IMR-90 (cell line): ENCODE measurements at regions not wholly inside any gene's neighbourhood (a gene's known extent, or its start where the extent isn't known, plus 50 kb on each side); places are given as distances from the start of the nearest gene placed in this dataset.

ENCODE experiments used
- ATAC-seq: fragments of 200-7000 bp; cut with Tn5 transposase; 2 replicates; pipeline ENCODE4 v1.9.1; 2020; ENCODE audit warnings: low read depth, mild to moderate bottlenecking, moderate library complexity
- BruUV-seq: library from RNA; stranded (reverse); fragments of 400-500 nt; replicated peaks from 2 replicates; lab custom pipeline; 2021; lab: Mats Ljungman, UMichigan
- CTCF ChIA-PET: fragments of 300-600 bp; formaldehyde crosslinking; extraction: SDS; loops from one replicate; lab custom pipeline; 2021; ENCODE audit warnings: antibody characterized with exemption; lab: Yijun Ruan, JAX
- POLR2A ChIA-PET: fragments of 300-600 bp; sonication (Branson Sonifier 250); formaldehyde crosslinking; loops from one replicate; lab custom pipeline; 2022; ENCODE audit warnings: antibody characterized with exemption; ENCODE audit not compliant: unreplicated experiment; lab: Charles Lee
- DNase-seq: peaks from one replicate; pipeline ENCODE4 v3.0.0; 2013
- H2AFZ ChIP-seq: replicated peaks from 2 replicates; pipeline ENCODE3; 2013; ENCODE audit warnings: low read length, mild to moderate bottlenecking; ENCODE audit not compliant: poor library complexity
- H2AK5ac ChIP-seq: 2 replicates; pipeline ENCODE4 v1.6.1; 2013; ENCODE audit warnings: low read depth, low read length, inconsistent platforms
- H2AK9ac ChIP-seq: replicated peaks from 2 replicates; pipeline ENCODE3; 2013; ENCODE audit warnings: mild to moderate bottlenecking, low read depth, low read length, moderate library complexity; ENCODE audit not compliant: poor library complexity
- H2BK120ac ChIP-seq: 2 replicates; pipeline ENCODE4 v1.6.1; 2013; ENCODE audit warnings: low read depth, low read length, inconsistent platforms
- H2BK15ac ChIP-seq: 3 replicates; pipeline ENCODE4 v1.6.1; 2013; ENCODE audit warnings: low read depth, low read length, inconsistent platforms
- H2BK20ac ChIP-seq: 2 replicates; pipeline ENCODE4 v1.6.1; 2013; ENCODE audit warnings: low read depth, mild to moderate bottlenecking, inconsistent platforms, low read length, moderate library complexity
- H2BK5ac ChIP-seq: 2 replicates; pipeline ENCODE4 v1.6.1; 2013; ENCODE audit warnings: mild to moderate bottlenecking, low read depth, low read length, inconsistent platforms; ENCODE audit not compliant: poor library complexity, severe bottlenecking
- H3K14ac ChIP-seq: replicated peaks from 2 replicates; pipeline ENCODE4 v1.6.1; 2013; ENCODE audit warnings: low read depth, low read length, inconsistent platforms
- H3K18ac ChIP-seq: 2 replicates; pipeline ENCODE4 v1.6.1; 2013; ENCODE audit warnings: low read depth, low read length, control low read depth
- H3K23ac ChIP-seq: 2 replicates; pipeline ENCODE4 v1.6.1; 2013; ENCODE audit warnings: low read depth, low read length, inconsistent platforms
- H3K27ac ChIP-seq: 2 replicates; pipeline ENCODE4 v1.5.1; 2013; ENCODE audit warnings: mild to moderate bottlenecking, control low read depth, low read length; ENCODE audit not compliant: insufficient read depth
- H3K27me3 ChIP-seq: 2 replicates; pipeline ENCODE4 v1.6.1; 2013; ENCODE audit warnings: low read length; ENCODE audit not compliant: control insufficient read depth, insufficient read depth
- H3K36me3 ChIP-seq: 2 replicates; pipeline ENCODE4 v1.6.1; 2013; ENCODE audit warnings: low read length, mixed read lengths; ENCODE audit not compliant: control insufficient read depth, insufficient read depth
- H3K4ac ChIP-seq: 2 replicates; pipeline ENCODE4 v1.6.1; 2013; ENCODE audit warnings: low read depth, low read length, inconsistent platforms
- H3K4me1 ChIP-seq: 2 replicates; pipeline ENCODE4 v1.6.1; 2013; ENCODE audit warnings: low read length, mixed read lengths; ENCODE audit not compliant: control insufficient read depth, insufficient read depth
- H3K4me2 ChIP-seq: 2 replicates; pipeline ENCODE4 v1.6.1; 2013; ENCODE audit warnings: low read depth, mild to moderate bottlenecking, control low read depth, low read length, moderate library complexity
- H3K4me3 ChIP-seq: 2 replicates; pipeline ENCODE4 v1.5.1; 2013; ENCODE audit warnings: low read depth, mild to moderate bottlenecking, control low read depth, low read length, moderate library complexity; ENCODE audit not compliant: insufficient read depth
- H3K56ac ChIP-seq: 2 replicates; pipeline ENCODE4 v1.6.1; 2013; ENCODE audit warnings: low read length, inconsistent platforms; ENCODE audit not compliant: insufficient read depth; ENCODE audit errors: extremely low read depth
- H3K79me1 ChIP-seq, 2 experiments: 2 replicates each; pipeline ENCODE4 v1.6.1; 2013; ENCODE audit warnings: low read length in 2 of 2, inconsistent platforms in 1 of 2, low read depth in 1 of 2
- H3K9ac ChIP-seq: 2 replicates; pipeline ENCODE4 v1.6.1; 2013; ENCODE audit warnings: low read depth, low read length, control low read depth
- H3K9me1 ChIP-seq: 2 replicates; pipeline ENCODE4 v1.6.1; 2013; ENCODE audit warnings: low read length, inconsistent platforms; ENCODE audit not compliant: insufficient read depth
- H3K9me3 ChIP-seq: 2 replicates; pipeline ENCODE4 v1.6.1; 2013; ENCODE audit warnings: low read length; ENCODE audit not compliant: control insufficient read depth, insufficient read depth
- H4K20me1 ChIP-seq: 2 replicates; pipeline ENCODE4 v1.6.1; 2013; ENCODE audit warnings: low read length, inconsistent platforms; ENCODE audit not compliant: insufficient read depth
- H4K5ac ChIP-seq: 2 replicates; pipeline ENCODE4 v1.6.1; 2013; ENCODE audit warnings: mild to moderate bottlenecking, low read depth, low read length, control low read depth
- H4K8ac ChIP-seq, 2 experiments: 2 replicates each; pipeline ENCODE4 v1.6.1; 2013; ENCODE audit warnings: low read depth in 2 of 2, low read length in 2 of 2, control low read depth in 1 of 2, inconsistent platforms in 1 of 2
- H4K91ac ChIP-seq: 2 replicates; pipeline ENCODE4 v1.6.1; 2013; ENCODE audit warnings: low read depth, low read length, inconsistent platforms; ENCODE audit not compliant: insufficient read depth
- BHLHE40 ChIP-seq: fragments of 150-350 bp; IDR thresholded peaks from 2 replicates; pipeline ENCODE4 v1.6.1; 2016; ENCODE audit warnings: mild to moderate bottlenecking, low read depth, low read length
- CEBPB ChIP-seq: IDR thresholded peaks from 2 replicates; pipeline ENCODE4 v1.6.1; 2012; ENCODE audit warnings: low read depth, low read length, improper control_type of control experiment
- CHD1 ChIP-seq: IDR thresholded peaks from 2 replicates; pipeline ENCODE4 v1.6.1; 2012; ENCODE audit warnings: low read depth, low read length, improper control_type of control experiment
- FOS ChIP-seq: fragments of 150-350 bp; IDR thresholded peaks from 2 replicates; pipeline ENCODE4 v1.6.1; 2016; ENCODE audit warnings: low read depth, low read length
- MAFK ChIP-seq: IDR thresholded peaks from 2 replicates; pipeline ENCODE4 v1.6.1; 2012; ENCODE audit warnings: low read depth, low read length, improper control_type of control experiment
- MAZ ChIP-seq: IDR thresholded peaks from 2 replicates; pipeline ENCODE4 v1.6.1; 2012; ENCODE audit warnings: low read depth, mild to moderate bottlenecking, low read length, improper control_type of control experiment, moderate library complexity, borderline replicate concordance
- MXI1 ChIP-seq: IDR thresholded peaks from 2 replicates; pipeline ENCODE4 v1.6.1; 2012; ENCODE audit warnings: low read depth, mild to moderate bottlenecking, low read length, moderate library complexity, borderline replicate concordance
- NFE2L2 ChIP-seq: fragments of 150-350 bp; IDR thresholded peaks from 2 replicates; pipeline ENCODE4 v1.6.1; 2016; ENCODE audit warnings: low read depth, mild to moderate bottlenecking, low read length
- POLR2A ChIP-seq: IDR thresholded peaks from 2 replicates; pipeline ENCODE4 v1.6.1; 2012; ENCODE audit warnings: mild to moderate bottlenecking, low read depth, low read length
- RAD21 ChIP-seq: IDR thresholded peaks from 2 replicates; pipeline ENCODE4 v1.6.1; 2012; ENCODE audit warnings: low read length, improper control_type of control experiment
- RCOR1 ChIP-seq: IDR thresholded peaks from 2 replicates; pipeline ENCODE4 v1.6.1; 2012; ENCODE audit warnings: mild to moderate bottlenecking, low read length, improper control_type of control experiment; ENCODE audit not compliant: insufficient replicate concordance
- RFX5 ChIP-seq: IDR thresholded peaks from 2 replicates; pipeline ENCODE4 v1.8.0; 2012; ENCODE audit warnings: low read depth, mild to moderate bottlenecking, low read length, moderate library complexity
- SMC3 ChIP-seq: fragments of 150-350 bp; IDR thresholded peaks from 2 replicates; pipeline ENCODE4 v1.6.1; 2016; ENCODE audit warnings: low read depth, mild to moderate bottlenecking, antibody characterized with exemption, low read length, moderate library complexity
- WGBS, 2 experiments: methylation state at CpG; one replicate each; pipeline versions ENCODE4 v1.1.5 to v1.1.7; 2013; ENCODE audit warnings: missing lambda C conversion rate in 2 of 2; ENCODE audit not compliant: insufficient read length in 1 of 2; ENCODE audit errors: extremely low coverage in 2 of 2; 5-methylcytosine and 5-hydroxymethylcytosine counted together
- dilution Hi-C: fragments of 300-500 bp; cut with HindIII; formaldehyde crosslinking; loops from one replicate; pipeline ENCODE4 v1.14.3; 2018; ENCODE audit warnings: low sequenced_read_pairs; ENCODE audit not compliant: unreplicated experiment
- in situ Hi-C: fragments of 300-500 bp; cut with MboI; formaldehyde crosslinking; loops from 3 replicates; pipeline ENCODE4 v1.14.3; 2019; ENCODE audit warnings: low sequenced_read_pairs, inconsistent platforms, mixed read lengths
- intact Hi-C: fragments of 100-400 bp; cut with micrococcal nuclease; formaldehyde crosslinking; loops from 2 replicates; pipeline ENCODE4 v1.10.0; 2022
- TF ChIP-seq, protein P1 (sequence below): conservative IDR thresholded peaks from 2 replicates; pipeline ENCODE4 v1.5.1; 2012; ENCODE audit warnings: mild to moderate bottlenecking, low read depth, low read length, improper control_type of control experiment
- TF ChIP-seq, protein P2 (sequence below): fragments of 150-350 bp; IDR thresholded peaks from 2 replicates; pipeline ENCODE4 v1.6.1; 2017; ENCODE audit warnings: mild to moderate bottlenecking, antibody characterized with exemption, low read length, low read depth
- TF ChIP-seq, protein P3 (sequence below): fragments of 150-350 bp; IDR thresholded peaks from 2 replicates; pipeline ENCODE4 v1.6.1; 2016; ENCODE audit warnings: low read depth, mild to moderate bottlenecking, low read length, moderate library complexity, borderline replicate concordance

DNA sequence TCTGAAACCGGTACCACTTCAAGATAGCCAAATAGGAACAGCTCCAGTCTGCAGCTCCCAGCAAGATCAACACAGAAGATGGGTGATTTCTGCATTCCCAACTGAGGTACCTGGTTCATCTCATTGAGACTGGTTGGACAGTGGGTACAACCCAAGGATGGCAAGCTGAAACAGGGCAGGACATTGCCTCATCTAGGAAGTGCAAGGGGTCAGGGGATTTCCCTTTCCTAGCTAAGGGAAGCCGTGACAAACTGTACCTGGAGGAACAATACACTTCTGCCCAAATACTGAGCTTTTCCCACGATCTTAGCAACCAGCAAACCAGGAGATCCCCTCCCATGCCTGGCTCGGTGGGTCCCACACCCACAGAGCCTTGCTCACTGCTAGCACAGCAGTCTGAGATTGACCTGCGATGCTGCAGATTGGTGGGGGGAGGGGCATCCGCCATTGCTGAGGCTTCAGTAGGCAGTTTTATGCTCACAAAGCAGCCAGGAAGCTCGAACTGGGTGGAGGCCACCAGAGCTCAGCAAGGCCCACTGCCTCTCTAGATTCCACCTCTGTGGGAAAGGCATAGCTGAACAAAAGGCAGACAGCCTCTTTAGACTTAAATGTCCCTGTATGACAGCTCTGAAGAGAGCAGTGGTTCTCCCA is 59.9 kb upstream of the C11orf58 start:
- ATAC-seq = no peak

More for the DNA sequence above, 59.9 kb upstream of the C11orf58 start:
- in situ Hi-C loops (no loop called here), dilution Hi-C loops (no loop called here), intact Hi-C loops (no loop called here)
- Histone ChIP-seq H3K79me1 (no peaks in the 10 kb centered on the region), H3K4me2 (no peak overlapping the region), H3K18ac (no peak overlapping the region), H2AK5ac (no peak overlapping the region), H3K4me1 (no peaks in the 10 kb centered on the region), H3K27ac (no peak overlapping the region), H4K8ac (no peak overlapping the region), H2BK5ac (no peak overlapping the region), H3K4ac (no peak overlapping the region), H3K9me1 (no peaks in the 10 kb centered on the region), H3K36me3 (no peaks in the 10 kb centered on the region), H3K14ac (no peak overlapping the region), H2AFZ (no peak overlapping the region), H3K9ac (no peak overlapping the region), H4K91ac (no peak overlapping the region), H3K9me3 (no peaks in the 10 kb centered on the region), H3K23ac (no peak overlapping the region), H4K5ac (no peak overlapping the region), H2BK15ac (no peak overlapping the region), H3K4me3 (no peak overlapping the region), H2BK120ac (no peak overlapping the region), H3K27me3 (no peaks in the 10 kb centered on the region), H2AK9ac (no peak overlapping the region), H4K20me1 (no peaks in the 10 kb centered on the region), H3K56ac (no peak overlapping the region), H2BK20ac (no peak overlapping the region)
- ChIA-PET POLR2A (no interaction called here), CTCF (no interaction called here)
- DNase-seq = no peak
- no peak for TF ChIP-seq FOS
- no peak for TF ChIP-seq SMC3
- TF ChIP-seq, protein P1, sequence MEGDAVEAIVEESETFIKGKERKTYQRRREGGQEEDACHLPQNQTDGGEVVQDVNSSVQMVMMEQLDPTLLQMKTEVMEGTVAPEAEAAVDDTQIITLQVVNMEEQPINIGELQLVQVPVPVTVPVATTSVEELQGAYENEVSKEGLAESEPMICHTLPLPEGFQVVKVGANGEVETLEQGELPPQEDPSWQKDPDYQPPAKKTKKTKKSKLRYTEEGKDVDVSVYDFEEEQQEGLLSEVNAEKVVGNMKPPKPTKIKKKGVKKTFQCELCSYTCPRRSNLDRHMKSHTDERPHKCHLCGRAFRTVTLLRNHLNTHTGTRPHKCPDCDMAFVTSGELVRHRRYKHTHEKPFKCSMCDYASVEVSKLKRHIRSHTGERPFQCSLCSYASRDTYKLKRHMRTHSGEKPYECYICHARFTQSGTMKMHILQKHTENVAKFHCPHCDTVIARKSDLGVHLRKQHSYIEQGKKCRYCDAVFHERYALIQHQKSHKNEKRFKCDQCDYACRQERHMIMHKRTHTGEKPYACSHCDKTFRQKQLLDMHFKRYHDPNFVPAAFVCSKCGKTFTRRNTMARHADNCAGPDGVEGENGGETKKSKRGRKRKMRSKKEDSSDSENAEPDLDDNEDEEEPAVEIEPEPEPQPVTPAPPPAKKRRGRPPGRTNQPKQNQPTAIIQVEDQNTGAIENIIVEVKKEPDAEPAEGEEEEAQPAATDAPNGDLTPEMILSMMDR = no peak
- TF ChIP-seq RCOR1 = no peak
- TF ChIP-seq RAD21 = no peak
- TF ChIP-seq, protein P2, sequence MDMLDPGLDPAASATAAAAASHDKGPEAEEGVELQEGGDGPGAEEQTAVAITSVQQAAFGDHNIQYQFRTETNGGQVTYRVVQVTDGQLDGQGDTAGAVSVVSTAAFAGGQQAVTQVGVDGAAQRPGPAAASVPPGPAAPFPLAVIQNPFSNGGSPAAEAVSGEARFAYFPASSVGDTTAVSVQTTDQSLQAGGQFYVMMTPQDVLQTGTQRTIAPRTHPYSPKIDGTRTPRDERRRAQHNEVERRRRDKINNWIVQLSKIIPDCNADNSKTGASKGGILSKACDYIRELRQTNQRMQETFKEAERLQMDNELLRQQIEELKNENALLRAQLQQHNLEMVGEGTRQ = no peak
- no peak for TF ChIP-seq RFX5
- no peak for TF ChIP-seq POLR2A
- TF ChIP-seq CHD1 = no peak
- TF ChIP-seq NFE2L2 = no peak
- TF ChIP-seq MXI1 = no peak
- TF ChIP-seq BHLHE40 = no peak
- TF ChIP-seq CEBPB = no peak
- no peak for TF ChIP-seq MAZ
- TF ChIP-seq, protein P3, sequence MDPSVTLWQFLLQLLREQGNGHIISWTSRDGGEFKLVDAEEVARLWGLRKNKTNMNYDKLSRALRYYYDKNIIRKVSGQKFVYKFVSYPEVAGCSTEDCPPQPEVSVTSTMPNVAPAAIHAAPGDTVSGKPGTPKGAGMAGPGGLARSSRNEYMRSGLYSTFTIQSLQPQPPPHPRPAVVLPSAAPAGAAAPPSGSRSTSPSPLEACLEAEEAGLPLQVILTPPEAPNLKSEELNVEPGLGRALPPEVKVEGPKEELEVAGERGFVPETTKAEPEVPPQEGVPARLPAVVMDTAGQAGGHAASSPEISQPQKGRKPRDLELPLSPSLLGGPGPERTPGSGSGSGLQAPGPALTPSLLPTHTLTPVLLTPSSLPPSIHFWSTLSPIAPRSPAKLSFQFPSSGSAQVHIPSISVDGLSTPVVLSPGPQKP = no peak
- TF ChIP-seq MAFK = no peak
- no TSS peak for BruUV-seq
- WGBS, 2 experiments = no CpG with 5 or more reads among the region's 7 CpGs
